ENCODE measurements at regions not wholly inside any gene's neighbourhood (a gene's known extent, or its start where the extent isn't known, plus 50 kb on each side); places are given as distances from the start of the nearest gene placed in this dataset.

GRCh38 chr16:54654429-54654828 lies 276.2 kb upstream of the IRX5 start:
- TF ChIP-seq POLR2A (IDR thresholded peaks at IDR 0.05) (no peak), CTCF (IDR thresholded peaks at IDR 0.05) (no peak)
- intact Hi-C loops (cut with DNase I; ENCODE audit: low total_unique reads) = no loop called here
- Histone ChIP-seq H3K4me3 (no peak overlapping the region), H3K9me3 (no peaks in the 10 kb centered on the region), H3K27me3 (no peaks in the 10 kb centered on the region), H3K27ac (peak overlapping the region in 1 of 2 donors; percentile 40), H3K36me3 (no peaks in the 10 kb centered on the region), H3K4me1 (peaks cover 0 to 4% of the 10 kb centered on the region in 2 donors)
- DNase-seq = no peak

- Histone ChIP-seq H3K4me1 (peaks cover 0 to 4% of the 10 kb centered on the region in 2 donors), H3K36me3 (no peaks in the 10 kb centered on the region), H3K27ac (no peak overlapping the region), H3K9me3 (no peaks in the 10 kb centered on the region), H3K27me3 (no peaks in the 10 kb centered on the region), H3K4me3 (no peak overlapping the region)
- intact Hi-C loops (cut with DNase I; ENCODE audit: low total_unique reads) = no loop called here
- no peak for DNase-seq
- no peak for TF ChIP-seq POLR2A (IDR thresholded peaks at IDR 0.05)
- no peak for TF ChIP-seq CTCF (IDR thresholded peaks at IDR 0.05)
Measured at GRCh38 chr16:54652201-54652770, 278.4 kb upstream of the IRX5 start.

GRCh38 chr16:54651440-54652195 lies 279.0 kb upstream of the IRX5 start:
- H3K27ac ChIP-seq = no peak overlapping the region
- DNase-seq = no peak
- no peaks in the 10 kb centered on the region for H3K36me3 ChIP-seq
- no peaks in the 10 kb centered on the region for H3K9me3 ChIP-seq
- intact Hi-C loops (cut with DNase I; ENCODE audit: low total_unique reads) = no loop called here
- peaks cover 0 to 4% of the 10 kb centered on the region in 2 donors for H3K4me1 ChIP-seq
- H3K27me3 ChIP-seq = no peaks in the 10 kb centered on the region
- no peak overlapping the region for H3K4me3 ChIP-seq
- no peak for TF ChIP-seq POLR2A (IDR thresholded peaks at IDR 0.05)
- TF ChIP-seq CTCF (IDR thresholded peaks at IDR 0.05) = no peak

GRCh38 chr16:54649876-54650275 lies 280.8 kb upstream of the IRX5 start:
- no peak overlapping the region for H3K27ac ChIP-seq
- intact Hi-C loops (cut with DNase I; ENCODE audit: low total_unique reads) = no loop called here
- no peaks in the 10 kb centered on the region for H3K4me1 ChIP-seq
- H3K36me3 ChIP-seq = no peaks in the 10 kb centered on the region
- no peaks in the 10 kb centered on the region for H3K27me3 ChIP-seq
- TF ChIP-seq POLR2A (IDR thresholded peaks at IDR 0.05) = no peak
- TF ChIP-seq CTCF (IDR thresholded peaks at IDR 0.05) = no peak
- H3K9me3 ChIP-seq = no peaks in the 10 kb centered on the region
- H3K4me3 ChIP-seq = no peak overlapping the region
- no peak for DNase-seq

GRCh38 chr16:54648575-54648974 lies 282.1 kb upstream of the IRX5 start:
- intact Hi-C loops (cut with DNase I; ENCODE audit: low total_unique reads) = no loop called here
- no peaks in the 10 kb centered on the region for H3K27me3 ChIP-seq
- H3K27ac ChIP-seq = no peak overlapping the region
- H3K4me3 ChIP-seq = no peak overlapping the region
- H3K4me1 ChIP-seq = no peaks in the 10 kb centered on the region
- no peak for DNase-seq
- no peaks in the 10 kb centered on the region for H3K9me3 ChIP-seq
- TF ChIP-seq CTCF (IDR thresholded peaks at IDR 0.05) (no peak), POLR2A (IDR thresholded peaks at IDR 0.05) (no peak)
- H3K36me3 ChIP-seq = no peaks in the 10 kb centered on the region
